A673 (cell line): ENCODE measurements at regions not wholly inside any gene's neighbourhood (a gene's known extent, or its start where the extent isn't known, plus 50 kb on each side); places are given as distances from the start of the nearest gene placed in this dataset.

Experiments
- EZH2 ChIP-seq: fragments of 200-600 bp; sonication (generic); IDR thresholded peaks from 2 replicates; pipeline ENCODE4 v1.6.1; 2017; ENCODE audit warnings: borderline replicate concordance, low read depth, mild to moderate bottlenecking, mixed read lengths, antibody characterized with exemption, low read length; ENCODE audit not compliant: poor library complexity, severe bottlenecking
- TF ChIP-seq, protein P1 (sequence below): fragments of 300-800, 200-600 bp; sonication (generic); conservative IDR thresholded peaks from 2 replicates; pipeline ENCODE4 v1.5.1; 2017; ENCODE audit warnings: low read depth, mild to moderate bottlenecking, antibody characterized with exemption, low read length, moderate library complexity, mixed read lengths

- TF ChIP-seq, protein P1, sequence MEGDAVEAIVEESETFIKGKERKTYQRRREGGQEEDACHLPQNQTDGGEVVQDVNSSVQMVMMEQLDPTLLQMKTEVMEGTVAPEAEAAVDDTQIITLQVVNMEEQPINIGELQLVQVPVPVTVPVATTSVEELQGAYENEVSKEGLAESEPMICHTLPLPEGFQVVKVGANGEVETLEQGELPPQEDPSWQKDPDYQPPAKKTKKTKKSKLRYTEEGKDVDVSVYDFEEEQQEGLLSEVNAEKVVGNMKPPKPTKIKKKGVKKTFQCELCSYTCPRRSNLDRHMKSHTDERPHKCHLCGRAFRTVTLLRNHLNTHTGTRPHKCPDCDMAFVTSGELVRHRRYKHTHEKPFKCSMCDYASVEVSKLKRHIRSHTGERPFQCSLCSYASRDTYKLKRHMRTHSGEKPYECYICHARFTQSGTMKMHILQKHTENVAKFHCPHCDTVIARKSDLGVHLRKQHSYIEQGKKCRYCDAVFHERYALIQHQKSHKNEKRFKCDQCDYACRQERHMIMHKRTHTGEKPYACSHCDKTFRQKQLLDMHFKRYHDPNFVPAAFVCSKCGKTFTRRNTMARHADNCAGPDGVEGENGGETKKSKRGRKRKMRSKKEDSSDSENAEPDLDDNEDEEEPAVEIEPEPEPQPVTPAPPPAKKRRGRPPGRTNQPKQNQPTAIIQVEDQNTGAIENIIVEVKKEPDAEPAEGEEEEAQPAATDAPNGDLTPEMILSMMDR = no peak
- TF ChIP-seq EZH2 = no peak
Observed at GRCh38 chr22:48600681-48601080, 1227.0 kb downstream of the BRD1 start.
